ENCODE measurements at regions not wholly inside any gene's neighbourhood (a gene's known extent, or its start where the extent isn't known, plus 50 kb on each side); places are given as distances from the start of the nearest gene placed in this dataset.

GRCh38 chr2:121090088-121090715 lies 194.8 kb downstream of the TFCP2L1 start:
- H3K36me3 ChIP-seq (ENCODE audit: control insufficient read depth in 1 of 2, insufficient read depth in 2 of 2, low read length in 2 of 2) = no peaks in the 10 kb centered on the region
- no peak overlapping the region for H3K4me3 ChIP-seq (ENCODE audit: low read depth in 1 of 2, low read length in 2 of 2)
- peaks cover 2 to 4% of the 10 kb centered on the region in 2 donors for H3K9me3 ChIP-seq (ENCODE audit: control insufficient read depth in 1 of 2, low read length in 2 of 2)
- no peaks in the 10 kb centered on the region for H3K27me3 ChIP-seq (ENCODE audit: control insufficient read depth in 1 of 2, insufficient read depth in 2 of 2, low read length in 2 of 2)
- H3K9ac ChIP-seq (ENCODE audit: low read depth in 1 of 2, low read length in 2 of 2) = no peak overlapping the region
- H3K4me1 ChIP-seq (ENCODE audit: control insufficient read depth in 1 of 2, insufficient read depth in 2 of 2, low read length in 2 of 2) = no peaks in the 10 kb centered on the region
- H3K27ac ChIP-seq (ENCODE audit: low read depth, low read length) = no peak overlapping the region

- Histone ChIP-seq H3K27ac (ENCODE audit: low read depth, low read length) (no peak overlapping the region), H3K36me3 (ENCODE audit: control insufficient read depth in 1 of 2, insufficient read depth in 2 of 2, low read length in 2 of 2) (no peaks in the 10 kb centered on the region), H3K9ac (ENCODE audit: low read depth in 1 of 2, low read length in 2 of 2) (no peak overlapping the region), H3K4me3 (ENCODE audit: low read depth in 1 of 2, low read length in 2 of 2) (no peak overlapping the region), H3K9me3 (ENCODE audit: control insufficient read depth in 1 of 2, low read length in 2 of 2) (peaks cover 2 to 4% of the 10 kb centered on the region in 2 donors), H3K27me3 (ENCODE audit: control insufficient read depth in 1 of 2, insufficient read depth in 2 of 2, low read length in 2 of 2) (no peaks in the 10 kb centered on the region), H3K4me1 (ENCODE audit: control insufficient read depth in 1 of 2, insufficient read depth in 2 of 2, low read length in 2 of 2) (no peaks in the 10 kb centered on the region)
These were observed 192.9 kb downstream of the TFCP2L1 start for GRCh38 chr2:121092095-121092494.

- no peak overlapping the region for H3K27ac ChIP-seq (ENCODE audit: low read depth, low read length)
- H3K9ac ChIP-seq (ENCODE audit: low read depth in 1 of 2, low read length in 2 of 2) = no peak overlapping the region
- H3K4me1 ChIP-seq (ENCODE audit: control insufficient read depth in 1 of 2, insufficient read depth in 2 of 2, low read length in 2 of 2) = no peaks in the 10 kb centered on the region
- H3K4me3 ChIP-seq (ENCODE audit: low read depth in 1 of 2, low read length in 2 of 2) = no peak overlapping the region
- no peaks in the 10 kb centered on the region for H3K27me3 ChIP-seq (ENCODE audit: control insufficient read depth in 1 of 2, insufficient read depth in 2 of 2, low read length in 2 of 2)
- peaks cover 2 to 4% of the 10 kb centered on the region in 2 donors for H3K9me3 ChIP-seq (ENCODE audit: control insufficient read depth in 1 of 2, low read length in 2 of 2)
- H3K36me3 ChIP-seq (ENCODE audit: control insufficient read depth in 1 of 2, insufficient read depth in 2 of 2, low read length in 2 of 2) = no peaks in the 10 kb centered on the region
These were observed 191.3 kb downstream of the TFCP2L1 start for GRCh38 chr2:121093692-121094091.

GRCh38 chr2:121094101-121094500 lies 190.9 kb downstream of the TFCP2L1 start:
- no peak overlapping the region for H3K4me3 ChIP-seq (ENCODE audit: low read depth in 1 of 2, low read length in 2 of 2)
- no peaks in the 10 kb centered on the region for H3K27me3 ChIP-seq (ENCODE audit: control insufficient read depth in 1 of 2, insufficient read depth in 2 of 2, low read length in 2 of 2)
- no peak overlapping the region for H3K27ac ChIP-seq (ENCODE audit: low read depth, low read length)
- H3K4me1 ChIP-seq (ENCODE audit: control insufficient read depth in 1 of 2, insufficient read depth in 2 of 2, low read length in 2 of 2) = no peaks in the 10 kb centered on the region
- peaks cover 2 to 4% of the 10 kb centered on the region in 2 donors for H3K9me3 ChIP-seq (ENCODE audit: control insufficient read depth in 1 of 2, low read length in 2 of 2)
- no peak overlapping the region for H3K9ac ChIP-seq (ENCODE audit: low read depth in 1 of 2, low read length in 2 of 2)
- no peaks in the 10 kb centered on the region for H3K36me3 ChIP-seq (ENCODE audit: control insufficient read depth in 1 of 2, insufficient read depth in 2 of 2, low read length in 2 of 2)

GRCh38 chr2:121094845-121095244 lies 190.2 kb downstream of the TFCP2L1 start:
- Histone ChIP-seq H3K9me3 (ENCODE audit: control insufficient read depth in 1 of 2, low read length in 2 of 2) (peaks cover 2 to 4% of the 10 kb centered on the region in 2 donors), H3K27ac (ENCODE audit: low read depth, low read length) (no peak overlapping the region), H3K36me3 (ENCODE audit: control insufficient read depth in 1 of 2, insufficient read depth in 2 of 2, low read length in 2 of 2) (no peaks in the 10 kb centered on the region), H3K27me3 (ENCODE audit: control insufficient read depth in 1 of 2, insufficient read depth in 2 of 2, low read length in 2 of 2) (no peaks in the 10 kb centered on the region), H3K4me1 (ENCODE audit: control insufficient read depth in 1 of 2, insufficient read depth in 2 of 2, low read length in 2 of 2) (no peaks in the 10 kb centered on the region), H3K9ac (ENCODE audit: low read depth in 1 of 2, low read length in 2 of 2) (no peak overlapping the region), H3K4me3 (ENCODE audit: low read depth in 1 of 2, low read length in 2 of 2) (no peak overlapping the region)

GRCh38 chr2:121095257-121096080 lies 189.5 kb downstream of the TFCP2L1 start:
- Histone ChIP-seq H3K9me3 (ENCODE audit: control insufficient read depth in 1 of 2, low read length in 2 of 2) (peaks cover 2 to 4% of the 10 kb centered on the region in 2 donors), H3K27ac (ENCODE audit: low read depth, low read length) (no peak overlapping the region), H3K4me3 (ENCODE audit: low read depth in 1 of 2, low read length in 2 of 2) (no peak overlapping the region), H3K4me1 (ENCODE audit: control insufficient read depth in 1 of 2, insufficient read depth in 2 of 2, low read length in 2 of 2) (no peaks in the 10 kb centered on the region), H3K27me3 (ENCODE audit: control insufficient read depth in 1 of 2, insufficient read depth in 2 of 2, low read length in 2 of 2) (no peaks in the 10 kb centered on the region), H3K9ac (ENCODE audit: low read depth in 1 of 2, low read length in 2 of 2) (no peak overlapping the region), H3K36me3 (ENCODE audit: control insufficient read depth in 1 of 2, insufficient read depth in 2 of 2, low read length in 2 of 2) (no peaks in the 10 kb centered on the region)

- Histone ChIP-seq H3K36me3 (ENCODE audit: control insufficient read depth in 1 of 2, insufficient read depth in 2 of 2, low read length in 2 of 2) (no peaks in the 10 kb centered on the region), H3K4me1 (ENCODE audit: control insufficient read depth in 1 of 2, insufficient read depth in 2 of 2, low read length in 2 of 2) (no peaks in the 10 kb centered on the region), H3K27me3 (ENCODE audit: control insufficient read depth in 1 of 2, insufficient read depth in 2 of 2, low read length in 2 of 2) (no peaks in the 10 kb centered on the region), H3K9ac (ENCODE audit: low read depth in 1 of 2, low read length in 2 of 2) (no peak overlapping the region), H3K27ac (ENCODE audit: low read depth, low read length) (no peak overlapping the region), H3K4me3 (ENCODE audit: low read depth in 1 of 2, low read length in 2 of 2) (no peak overlapping the region), H3K9me3 (ENCODE audit: control insufficient read depth in 1 of 2, low read length in 2 of 2) (peaks cover 2 to 4% of the 10 kb centered on the region in 2 donors)
These were observed 188.4 kb downstream of the TFCP2L1 start for GRCh38 chr2:121096611-121097010.

- H3K4me3 ChIP-seq (ENCODE audit: low read depth in 1 of 2, low read length in 2 of 2) = no peak overlapping the region
These were observed 186.4 kb downstream of the TFCP2L1 start for GRCh38 chr2:121098556-121098955.

GRCh38 chr2:121099329-121100290 lies 185.4 kb downstream of the TFCP2L1 start:
- Histone ChIP-seq H3K4me1 (ENCODE audit: control insufficient read depth in 1 of 2, insufficient read depth in 2 of 2, low read length in 2 of 2) (no peaks in the 10 kb centered on the region), H3K36me3 (ENCODE audit: control insufficient read depth in 1 of 2, insufficient read depth in 2 of 2, low read length in 2 of 2) (no peaks in the 10 kb centered on the region), H3K27ac (ENCODE audit: low read depth, low read length) (no peak overlapping the region), H3K9ac (ENCODE audit: low read depth in 1 of 2, low read length in 2 of 2) (no peak overlapping the region), H3K9me3 (ENCODE audit: control insufficient read depth in 1 of 2, low read length in 2 of 2) (no peaks in the 10 kb centered on the region), H3K4me3 (ENCODE audit: low read depth in 1 of 2, low read length in 2 of 2) (no peak overlapping the region), H3K27me3 (ENCODE audit: control insufficient read depth in 1 of 2, insufficient read depth in 2 of 2, low read length in 2 of 2) (peaks cover 0 to 3% of the 10 kb centered on the region in 2 donors)

More at GRCh38 chr2:121098556-121098955, 186.4 kb downstream of the TFCP2L1 start:
- Histone ChIP-seq H3K27me3 (ENCODE audit: control insufficient read depth in 1 of 2, insufficient read depth in 2 of 2, low read length in 2 of 2) (no peaks in the 10 kb centered on the region), H3K4me1 (ENCODE audit: control insufficient read depth in 1 of 2, insufficient read depth in 2 of 2, low read length in 2 of 2) (no peaks in the 10 kb centered on the region), H3K27ac (ENCODE audit: low read depth, low read length) (no peak overlapping the region), H3K36me3 (ENCODE audit: control insufficient read depth in 1 of 2, insufficient read depth in 2 of 2, low read length in 2 of 2) (no peaks in the 10 kb centered on the region), H3K9me3 (ENCODE audit: control insufficient read depth in 1 of 2, low read length in 2 of 2) (no peaks in the 10 kb centered on the region), H3K9ac (ENCODE audit: low read depth in 1 of 2, low read length in 2 of 2) (no peak overlapping the region)
